Muscle layer of colon (tissue), 2 donors: ENCODE measurements at regions not wholly inside any gene's neighbourhood (a gene's known extent, or its start where the extent isn't known, plus 50 kb on each side); places are given as distances from the start of the nearest gene placed in this dataset.

ENCODE experiments used
- H3K27ac ChIP-seq: one replicate; pipeline ENCODE4 v1.7.0; 2013; ENCODE audit warnings: low read depth, mild to moderate bottlenecking, low read length, moderate library complexity
- H3K27me3 ChIP-seq, 2 donors: one replicate each; pipeline ENCODE4 v1.7.0; 2013; ENCODE audit warnings: low read length in 2 of 2, mild to moderate bottlenecking in 2 of 2; ENCODE audit not compliant: insufficient read depth in 2 of 2, control insufficient read depth in 1 of 2
- H3K36me3 ChIP-seq: one replicate; pipeline ENCODE4 v1.7.0; 2013; ENCODE audit warnings: mild to moderate bottlenecking, low read length; ENCODE audit not compliant: insufficient read depth
- H3K4me1 ChIP-seq: one replicate; pipeline ENCODE4 v1.7.0; 2013; ENCODE audit warnings: mild to moderate bottlenecking, low read length; ENCODE audit not compliant: insufficient read depth
- H3K4me3 ChIP-seq, 2 donors: one replicate each; pipeline ENCODE4 v1.7.0; 2013; ENCODE audit warnings: low read length in 2 of 2, low read depth in 1 of 2, mild to moderate bottlenecking in 1 of 2, moderate library complexity in 1 of 2
- H3K9ac ChIP-seq: one replicate; pipeline ENCODE4 v1.7.0; 2013; ENCODE audit warnings: low read length
- H3K9me3 ChIP-seq: one replicate; pipeline ENCODE4 v1.7.0; 2013; ENCODE audit warnings: mild to moderate bottlenecking, low read length
- donor health status: abdominal sarcoma.
- donor health status: Adenocarcinoma of cecum.

DNA sequence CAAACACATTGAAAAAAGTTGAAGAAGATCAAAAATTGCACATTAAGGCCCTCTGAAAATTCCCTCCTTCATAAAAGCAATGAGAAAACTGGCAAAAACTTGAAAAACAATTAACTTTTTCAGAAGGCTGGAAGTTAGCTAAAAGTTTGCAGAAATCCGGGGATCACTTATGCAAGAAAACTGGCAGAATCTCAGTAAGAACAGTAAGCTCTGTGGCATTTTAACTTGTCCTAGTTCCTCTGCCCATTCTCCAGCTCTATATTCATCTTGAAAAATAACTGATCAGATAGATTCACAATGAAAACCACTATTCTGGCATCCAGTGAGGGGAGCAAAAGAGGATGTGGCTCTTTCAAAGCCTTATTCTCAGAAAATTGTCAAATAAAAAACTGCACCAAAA is 566.8 kb downstream of the NTRK3 start:
- Histone ChIP-seq H3K27me3 (no peaks in the 10 kb centered on the region), H3K4me3 (no peak overlapping the region), H3K9ac (no peak overlapping the region), H3K36me3 (no peaks in the 10 kb centered on the region), H3K27ac (no peak overlapping the region), H3K4me1 (no peaks in the 10 kb centered on the region), H3K9me3 (no peaks in the 10 kb centered on the region)

DNA sequence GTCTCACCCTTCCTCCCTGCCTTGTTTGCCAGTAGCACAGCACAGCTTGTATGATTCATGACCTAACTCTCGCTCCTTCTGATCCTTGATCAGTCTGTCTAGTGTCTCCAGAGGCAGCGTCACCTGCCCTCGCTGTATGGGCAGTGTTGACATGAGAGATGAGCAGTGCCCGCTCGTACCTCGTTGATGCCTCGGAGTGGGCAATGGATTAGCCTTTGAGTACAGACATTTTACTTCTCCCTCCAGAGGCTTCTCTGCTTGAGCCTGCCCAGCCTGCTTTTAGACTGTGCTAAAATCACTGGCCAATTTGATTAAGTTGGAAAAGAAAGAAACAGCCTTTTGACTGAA is 569.0 kb downstream of the NTRK3 start:
- no peak overlapping the region for H3K9ac ChIP-seq
- no peaks in the 10 kb centered on the region for H3K36me3 ChIP-seq
- H3K27me3 ChIP-seq, result no peaks in the 10 kb centered on the region

DNA sequence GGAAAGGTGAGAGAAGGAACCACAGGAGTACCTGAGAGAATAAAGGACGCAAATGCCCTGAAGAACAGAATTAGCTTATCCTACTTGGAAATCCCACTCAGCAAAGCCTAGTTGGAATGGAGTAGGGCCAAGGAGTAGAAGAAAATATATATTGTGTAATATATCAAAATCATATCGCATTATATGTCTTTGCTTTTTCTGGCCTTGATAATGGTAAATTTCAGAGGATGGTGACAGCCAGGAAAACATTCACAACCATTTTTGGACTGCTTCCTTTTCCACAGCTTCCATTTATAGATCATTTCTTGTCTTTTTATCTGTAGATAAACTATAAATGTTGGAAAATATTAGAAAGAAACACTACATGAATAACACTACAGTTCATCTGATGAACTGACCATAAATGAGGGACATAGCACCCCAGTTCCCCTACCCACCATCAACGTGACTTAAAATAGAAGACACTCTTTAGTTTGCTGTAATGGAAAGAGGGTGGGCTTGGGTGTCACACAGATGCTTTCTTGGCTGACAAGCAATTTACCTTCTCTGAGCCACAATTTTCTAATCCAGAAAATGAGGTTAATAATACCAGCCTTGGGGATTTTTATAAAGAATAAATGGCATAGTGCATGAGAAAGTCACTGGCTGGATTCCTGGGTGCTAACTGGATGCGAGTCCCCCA is 569.6 kb downstream of the NTRK3 start:
- Histone ChIP-seq H3K4me1 (no peaks in the 10 kb centered on the region), H3K9ac (no peak overlapping the region), H3K9me3 (no peaks in the 10 kb centered on the region), H3K27ac (no peak overlapping the region), H3K36me3 (no peaks in the 10 kb centered on the region), H3K27me3 (no peaks in the 10 kb centered on the region), H3K4me3 (no peak overlapping the region)

More for the DNA sequence above, 569.0 kb downstream of the NTRK3 start:
- no peak overlapping the region for H3K27ac ChIP-seq
- H3K4me3 ChIP-seq, result no peak overlapping the region
- H3K4me1 ChIP-seq, result no peaks in the 10 kb centered on the region
- H3K9me3 ChIP-seq, result no peaks in the 10 kb centered on the region

DNA sequence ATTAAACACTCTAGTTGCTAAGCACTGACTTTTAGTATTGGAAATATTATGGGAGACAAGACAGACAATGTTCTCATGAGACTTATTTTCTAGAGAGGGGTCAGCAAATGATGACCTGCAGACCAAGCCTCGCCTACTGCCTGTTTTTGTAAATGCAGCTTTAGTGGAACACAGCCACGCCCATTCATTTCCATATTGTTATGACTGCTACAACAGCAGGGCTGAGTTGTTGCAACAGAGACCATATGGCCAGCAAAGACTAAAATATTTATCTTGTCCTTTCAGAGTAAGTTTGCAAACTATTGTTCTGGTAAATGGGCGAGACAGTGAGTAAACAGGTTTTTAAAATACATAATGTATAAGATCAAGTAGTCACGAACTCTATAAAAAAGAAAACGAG is 570.2 kb downstream of the NTRK3 start:
- Histone ChIP-seq H3K4me3 (no peak overlapping the region), H3K36me3 (no peaks in the 10 kb centered on the region), H3K9me3 (no peaks in the 10 kb centered on the region), H3K9ac (no peak overlapping the region), H3K27ac (no peak overlapping the region), H3K27me3 (no peaks in the 10 kb centered on the region), H3K4me1 (no peaks in the 10 kb centered on the region)

DNA sequence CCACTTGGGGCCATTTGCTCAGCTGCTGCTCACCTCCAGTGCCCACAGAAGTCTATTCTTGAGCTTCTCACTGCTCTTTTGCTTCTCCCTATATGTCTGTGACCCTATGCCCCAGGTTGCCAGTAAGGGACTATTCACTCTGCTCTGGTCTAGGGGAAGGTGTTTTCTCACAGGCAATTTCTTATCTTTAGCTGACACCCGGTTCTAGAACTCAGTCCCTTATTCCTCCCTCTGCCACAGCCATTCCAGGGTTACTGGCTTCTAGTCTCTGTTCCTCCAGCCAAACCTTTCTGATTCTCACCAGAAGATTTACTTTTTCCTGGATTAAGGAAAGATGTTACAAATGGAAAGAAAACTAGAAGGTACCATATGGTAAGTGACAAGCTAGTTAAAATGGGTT is 574.0 kb downstream of the NTRK3 start:
- no peaks in the 10 kb centered on the region for H3K36me3 ChIP-seq

DNA sequence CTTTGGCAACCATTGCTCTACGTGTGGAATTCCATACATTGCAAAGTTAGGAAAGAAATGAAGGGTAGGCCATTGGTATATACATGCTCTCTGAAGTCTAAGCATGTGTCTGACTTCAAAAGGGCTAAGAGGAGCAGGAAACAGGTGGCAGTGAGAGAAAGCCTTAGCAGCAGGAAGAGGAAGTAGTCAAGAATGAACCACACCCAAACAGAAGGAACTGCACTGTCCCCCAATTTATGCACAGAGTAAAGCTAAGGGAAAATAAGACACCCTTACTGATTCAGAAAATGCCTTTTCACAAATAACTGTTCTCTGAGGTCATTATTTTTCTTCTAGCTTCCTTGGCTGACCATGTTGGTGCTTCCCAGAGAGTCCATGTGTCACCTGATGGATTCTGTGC is 575.4 kb downstream of the NTRK3 start:
- H3K4me3 ChIP-seq, result no peak overlapping the region
- no peak overlapping the region for H3K27ac ChIP-seq
- H3K9me3 ChIP-seq, result no peaks in the 10 kb centered on the region
- H3K4me1 ChIP-seq, result no peaks in the 10 kb centered on the region
- H3K27me3 ChIP-seq, result no peaks in the 10 kb centered on the region
- no peaks in the 10 kb centered on the region for H3K36me3 ChIP-seq
- no peak overlapping the region for H3K9ac ChIP-seq

More for the DNA sequence above, 574.0 kb downstream of the NTRK3 start:
- Histone ChIP-seq H3K4me1 (no peaks in the 10 kb centered on the region), H3K9ac (no peak overlapping the region), H3K4me3 (no peak overlapping the region), H3K9me3 (no peaks in the 10 kb centered on the region), H3K27me3 (no peaks in the 10 kb centered on the region), H3K27ac (no peak overlapping the region)

DNA sequence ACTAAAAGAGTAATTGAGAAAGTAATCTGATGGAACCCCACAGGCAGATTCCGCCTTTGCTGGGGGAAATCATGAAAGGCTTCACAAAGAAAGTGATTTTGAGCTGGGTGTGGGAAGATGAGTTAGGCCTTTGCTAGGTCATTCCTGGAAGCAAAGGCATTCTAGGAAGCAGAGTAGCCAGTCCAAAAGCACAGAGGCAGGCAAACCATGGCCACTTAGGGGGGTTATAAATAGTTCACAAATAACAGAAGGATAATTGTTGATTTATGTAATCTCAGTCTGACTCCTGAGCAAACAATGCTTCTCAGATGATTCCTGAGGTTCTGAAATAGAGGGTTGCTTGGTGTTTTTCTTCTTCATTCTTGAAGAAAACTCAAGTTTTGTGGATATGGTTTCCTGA is 576.3 kb downstream of the NTRK3 start:
- no peaks in the 10 kb centered on the region for H3K27me3 ChIP-seq
- no peaks in the 10 kb centered on the region for H3K36me3 ChIP-seq
- H3K4me3 ChIP-seq, result no peak overlapping the region
- no peak overlapping the region for H3K9ac ChIP-seq
- H3K27ac ChIP-seq, result no peak overlapping the region
- no peaks in the 10 kb centered on the region for H3K4me1 ChIP-seq
- H3K9me3 ChIP-seq, result no peaks in the 10 kb centered on the region

DNA sequence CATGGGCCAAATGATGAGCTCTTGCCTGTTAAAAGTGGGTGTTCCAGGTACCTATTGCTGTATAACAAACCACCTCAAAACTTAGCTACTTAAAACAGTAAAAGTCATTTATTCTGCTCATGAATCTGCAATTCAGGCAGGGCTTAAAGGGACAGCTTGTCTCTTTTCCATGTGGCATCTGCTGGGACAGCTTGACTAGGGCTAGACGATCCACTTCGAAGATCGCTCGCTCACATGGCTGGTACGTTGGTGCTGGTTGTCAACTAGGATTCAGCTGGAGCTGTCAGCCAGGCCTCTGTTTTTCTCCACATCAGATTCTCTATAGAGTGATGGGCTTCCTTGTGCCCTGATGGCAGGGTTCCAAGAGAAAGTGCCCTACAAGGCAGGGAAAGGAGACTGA is 581.3 kb downstream of the NTRK3 start:
- no peak overlapping the region for H3K4me3 ChIP-seq
- no peak overlapping the region for H3K27ac ChIP-seq
- no peaks in the 10 kb centered on the region for H3K4me1 ChIP-seq
- H3K36me3 ChIP-seq, result no peaks in the 10 kb centered on the region
- no peak overlapping the region for H3K9ac ChIP-seq
- no peaks in the 10 kb centered on the region for H3K27me3 ChIP-seq
- H3K9me3 ChIP-seq, result no peaks in the 10 kb centered on the region

DNA sequence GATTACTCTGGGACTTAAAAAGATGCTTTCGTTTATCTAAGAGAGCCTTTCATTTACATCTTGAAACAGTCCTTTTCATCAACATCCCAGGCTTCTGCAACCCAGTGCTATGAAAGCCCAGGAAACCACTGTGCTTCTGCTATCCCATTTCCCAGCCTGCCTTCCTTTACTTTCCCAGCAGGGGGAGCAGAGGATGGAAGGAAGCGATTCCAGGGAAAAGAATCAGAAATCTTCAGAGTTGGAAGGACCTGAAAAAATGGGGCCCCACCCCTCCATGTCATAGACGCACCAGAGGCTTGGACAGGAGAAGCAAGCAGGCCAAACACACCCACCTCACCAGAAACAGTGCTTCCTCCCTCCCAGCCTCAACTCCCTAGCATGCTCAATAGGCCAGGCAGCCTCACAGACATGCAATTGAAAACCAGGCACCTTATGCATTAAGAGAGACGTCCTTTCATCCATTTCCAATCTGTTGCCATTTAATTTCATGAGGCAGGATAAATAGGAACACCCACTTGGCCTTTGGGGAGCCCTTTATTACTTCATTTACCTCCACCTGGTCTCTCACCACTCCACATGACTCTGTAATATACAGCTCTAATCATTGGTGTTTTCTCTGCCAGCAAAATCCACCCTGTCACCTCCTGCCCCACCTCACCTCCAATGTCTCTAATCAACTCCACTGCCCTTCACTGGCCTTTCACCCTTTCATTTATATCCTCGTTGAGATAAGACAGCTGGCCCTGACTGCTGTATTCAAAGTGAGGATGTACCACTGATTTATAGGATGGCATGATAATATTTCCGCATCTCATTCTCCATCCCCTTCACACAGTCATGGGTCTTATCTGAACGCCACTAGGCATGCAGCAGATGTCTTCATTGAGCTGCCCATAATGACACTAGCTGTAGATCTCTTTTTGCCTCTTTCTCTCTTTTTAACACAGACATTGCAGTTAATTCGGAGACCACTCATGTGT is 583.9 kb downstream of the NTRK3 start:
- Histone ChIP-seq H3K27me3 (no peaks in the 10 kb centered on the region), H3K27ac (no peak overlapping the region), H3K36me3 (no peaks in the 10 kb centered on the region), H3K4me3 (no peak overlapping the region), H3K9me3 (no peaks in the 10 kb centered on the region), H3K9ac (no peak overlapping the region), H3K4me1 (no peaks in the 10 kb centered on the region)

DNA sequence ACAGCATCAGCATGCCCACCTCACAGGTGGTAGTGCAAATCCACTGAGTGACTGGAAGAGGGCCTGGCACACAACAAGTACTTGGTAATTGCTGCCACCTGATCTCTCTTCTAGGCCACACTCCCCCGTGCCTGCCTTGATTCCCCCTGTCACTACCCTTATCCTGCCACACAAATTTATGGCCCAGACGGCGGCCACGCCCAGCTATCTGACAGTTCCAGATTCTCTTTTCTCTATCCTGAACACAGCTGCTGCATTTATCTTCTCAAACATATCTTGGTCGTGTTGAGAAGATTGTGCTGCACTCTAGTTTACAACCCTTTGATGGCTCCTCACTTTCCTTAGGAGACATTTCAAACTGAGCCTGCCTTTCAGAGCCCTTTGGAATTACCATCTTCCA is 585.2 kb downstream of the NTRK3 start:
- H3K27ac ChIP-seq, result no peak overlapping the region
- no peaks in the 10 kb centered on the region for H3K36me3 ChIP-seq
- H3K4me3 ChIP-seq, result no peak overlapping the region
- no peaks in the 10 kb centered on the region for H3K9me3 ChIP-seq
- H3K9ac ChIP-seq, result no peak overlapping the region
- no peaks in the 10 kb centered on the region for H3K4me1 ChIP-seq
- H3K27me3 ChIP-seq, result no peaks in the 10 kb centered on the region

DNA sequence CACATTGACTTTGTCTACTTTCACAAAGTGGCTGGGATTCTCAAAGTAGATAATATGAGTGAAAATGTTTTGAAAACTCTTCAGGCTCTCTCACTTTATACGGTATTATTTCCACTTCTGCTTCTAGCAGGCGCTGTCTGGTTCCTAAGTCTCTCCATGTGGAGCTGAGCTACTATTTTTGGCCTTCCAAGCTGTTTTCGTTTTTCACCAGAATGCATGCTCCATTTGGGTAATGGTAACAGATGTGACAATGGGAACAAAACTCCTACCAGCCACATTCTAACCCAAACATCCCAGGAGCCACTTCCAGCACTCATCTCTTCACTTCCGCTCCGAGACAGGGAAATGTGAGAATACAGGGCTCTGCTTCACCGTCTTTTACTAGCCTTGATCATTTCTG is 586.7 kb downstream of the NTRK3 start:
- no peak overlapping the region for H3K9ac ChIP-seq
- no peaks in the 10 kb centered on the region for H3K4me1 ChIP-seq
- H3K4me3 ChIP-seq, result no peak overlapping the region
- H3K9me3 ChIP-seq, result no peaks in the 10 kb centered on the region
- no peaks in the 10 kb centered on the region for H3K27me3 ChIP-seq
- no peaks in the 10 kb centered on the region for H3K36me3 ChIP-seq
- no peak overlapping the region for H3K27ac ChIP-seq
